GM19328 (cell line): ENCODE measurements at regions not wholly inside any gene's neighbourhood (a gene's known extent, or its start where the extent isn't known, plus 50 kb on each side); places are given as distances from the start of the nearest gene placed in this dataset.

Experiments
- ATAC-seq: cut with Tn5 transposase; IDR thresholded peaks from one replicate; pipeline ENCODE4 v1.9.1; 2021; ENCODE audit warnings: mild to moderate bottlenecking, moderate library complexity; ENCODE audit not compliant: unreplicated experiment

DNA sequence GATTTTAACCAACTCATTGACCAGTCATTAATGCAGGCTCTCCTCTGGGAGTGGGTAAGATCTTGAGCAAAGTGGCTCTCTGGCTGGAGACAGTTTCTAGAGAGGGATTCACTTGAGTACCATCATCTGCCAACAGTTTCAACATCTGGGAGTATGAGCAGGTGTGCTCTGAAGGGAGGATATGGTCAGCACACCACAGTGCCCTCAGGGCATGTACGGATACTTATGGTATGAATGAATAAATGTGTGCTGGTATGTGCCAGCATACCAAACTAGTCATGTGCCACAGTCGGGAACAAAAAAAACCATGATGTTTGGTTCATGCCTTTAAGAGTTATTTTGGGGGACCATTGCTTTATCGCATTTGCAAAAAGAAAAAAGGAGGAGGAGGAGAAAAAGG, 1197.5 kb upstream of the TENM4 start:
- ATAC-seq, result no peak

- ATAC-seq, result no peak
These were observed 1196.7 kb upstream of the TENM4 start for GRCh38 chr11:80637571-80637970.

GRCh38 chr11:80636999-80637398, 1196.2 kb upstream of the TENM4 start:
- no peak for ATAC-seq

GRCh38 chr11:80635178-80635577, 1194.3 kb upstream of the TENM4 start:
- ATAC-seq, result no peak

GRCh38 chr11:80632691-80633090, 1191.9 kb upstream of the TENM4 start:
- ATAC-seq, result no peak

GRCh38 chr11:80632156-80632555, 1191.3 kb upstream of the TENM4 start:
- no peak for ATAC-seq

DNA sequence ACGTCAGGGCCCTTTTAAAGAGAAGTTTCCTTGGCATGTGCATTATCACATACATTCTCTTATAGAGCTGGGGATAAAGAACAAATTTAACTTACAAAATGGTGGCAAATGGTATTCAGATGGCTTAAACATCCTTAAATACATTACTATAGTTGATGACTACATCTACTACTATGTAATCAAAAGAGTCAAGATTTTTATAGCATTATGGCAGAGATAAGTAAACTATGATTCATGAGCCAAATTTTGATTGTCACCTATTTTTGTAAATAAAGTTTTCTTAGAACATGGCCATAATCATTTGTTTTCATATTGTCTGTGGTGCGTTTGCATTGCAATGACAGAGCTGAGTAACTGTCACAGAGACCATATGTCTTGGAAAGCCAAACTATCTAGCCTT, 1188.6 kb upstream of the TENM4 start:
- no peak for ATAC-seq

- no peak for ATAC-seq
These were observed 1186.5 kb upstream of the TENM4 start for GRCh38 chr11:80627364-80627763.

DNA sequence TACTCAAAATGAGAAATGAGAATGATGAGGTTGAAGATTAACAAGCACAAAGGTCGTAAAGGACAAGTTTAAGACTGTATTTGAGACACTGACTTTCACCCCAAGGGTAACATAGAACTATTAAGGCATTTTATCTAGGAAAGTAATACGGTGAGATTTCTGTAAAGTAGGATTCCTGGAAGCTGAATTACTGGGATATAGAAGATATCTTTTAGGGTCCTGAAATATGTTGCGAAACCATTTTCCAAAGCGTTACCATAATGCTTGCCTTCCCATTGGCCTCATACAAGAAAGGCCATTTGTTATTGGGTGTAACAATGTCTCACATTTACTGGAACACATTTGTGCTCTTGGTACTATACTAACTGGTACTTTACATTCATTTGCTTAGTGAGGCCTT, 1185.9 kb upstream of the TENM4 start:
- no peak for ATAC-seq

DNA sequence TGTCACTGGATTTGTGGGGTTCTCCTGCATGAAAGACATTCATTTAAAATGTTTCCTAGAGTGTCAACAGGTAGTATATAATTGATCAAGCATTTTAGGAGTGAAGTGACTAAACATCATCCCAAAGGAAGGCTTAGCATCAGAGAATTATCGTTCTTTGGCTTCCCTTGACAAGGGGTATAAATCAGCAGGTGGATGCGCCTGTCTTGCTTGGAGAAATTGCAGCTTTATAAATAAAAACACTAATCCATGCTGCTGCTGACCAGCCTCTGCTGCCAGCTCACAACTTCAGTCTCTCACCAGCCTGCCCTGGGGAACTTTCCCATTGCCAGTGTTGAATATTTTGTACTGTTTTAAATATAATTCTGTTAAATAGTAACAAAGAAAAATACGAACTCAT, 1184.7 kb upstream of the TENM4 start:
- no peak for ATAC-seq

DNA sequence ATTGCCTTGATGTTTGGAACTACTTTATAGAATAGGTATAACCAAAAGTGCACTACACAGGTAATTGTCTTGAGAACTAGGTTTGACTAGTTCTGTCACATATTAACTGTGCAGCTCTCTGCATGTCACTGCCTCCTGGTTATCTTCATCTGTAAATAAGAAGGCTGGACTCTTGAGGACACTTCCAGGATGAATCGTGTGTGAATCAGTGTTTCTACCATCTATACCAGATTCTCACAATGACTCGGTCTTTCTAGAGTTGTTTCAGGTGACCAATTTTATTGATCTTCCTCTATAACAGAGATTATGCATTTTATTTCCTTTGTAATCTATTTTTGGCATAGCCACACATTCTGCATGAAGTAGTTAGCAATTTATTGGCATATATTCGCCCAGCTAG, 1181.0 kb upstream of the TENM4 start:
- no peak for ATAC-seq

GRCh38 chr11:80620867-80621266, 1180.0 kb upstream of the TENM4 start:
- no peak for ATAC-seq

- no peak for ATAC-seq
These were observed 1176.3 kb upstream of the TENM4 start for GRCh38 chr11:80617156-80617555.

DNA sequence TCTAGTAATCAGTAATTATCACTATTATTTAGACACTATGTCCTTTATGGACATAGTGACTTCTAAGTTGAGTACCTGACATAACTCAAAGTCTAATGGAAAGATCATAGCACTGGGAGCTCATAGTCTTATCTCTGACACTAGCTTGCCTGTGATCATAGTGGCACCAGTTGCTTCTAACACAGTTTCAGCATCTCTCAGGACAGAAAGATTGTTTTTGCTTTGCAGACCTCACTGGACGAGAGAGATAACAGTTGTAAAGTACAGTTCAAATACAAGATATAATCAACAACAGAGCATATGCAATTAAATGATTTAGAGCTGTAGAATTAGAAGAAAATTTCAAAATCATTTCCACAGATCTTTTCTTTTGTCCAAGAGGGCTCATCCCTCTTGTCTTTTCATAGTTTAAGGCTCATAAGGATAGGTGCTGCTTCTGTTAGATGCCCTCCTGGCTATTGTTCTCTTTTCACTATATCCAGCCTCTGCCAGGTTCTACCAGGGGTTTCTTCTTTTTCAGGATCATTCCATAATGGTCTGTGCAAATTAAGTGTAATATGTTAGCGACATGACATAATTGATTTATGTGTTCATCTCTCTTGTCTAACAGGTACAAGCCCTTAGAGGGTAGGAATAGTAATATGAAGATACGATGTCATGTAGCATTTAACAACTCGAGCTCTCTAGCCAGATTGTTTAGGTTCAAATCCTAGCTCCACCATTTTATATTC, 1175.4 kb upstream of the TENM4 start:
- ATAC-seq, result no peak

DNA sequence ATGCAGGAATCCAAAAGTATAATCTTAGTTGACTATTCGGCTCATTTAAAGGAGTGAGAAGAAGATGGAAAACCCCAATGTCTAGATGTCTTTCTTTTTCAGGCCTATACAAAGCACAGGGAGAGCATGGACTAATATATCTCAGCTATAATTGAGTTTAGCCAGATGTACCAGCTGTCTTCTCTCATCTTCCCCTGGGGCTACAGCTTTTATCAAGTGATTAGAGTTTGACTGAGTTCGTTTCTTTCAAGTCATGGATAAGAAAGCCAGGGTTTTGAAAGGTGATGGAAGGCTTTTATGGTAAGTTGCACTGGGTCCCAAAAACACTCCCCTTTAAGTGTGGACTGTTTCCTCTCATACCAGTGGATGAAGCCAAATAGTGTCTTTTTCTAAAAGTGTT, 1172.8 kb upstream of the TENM4 start:
- no peak for ATAC-seq

DNA sequence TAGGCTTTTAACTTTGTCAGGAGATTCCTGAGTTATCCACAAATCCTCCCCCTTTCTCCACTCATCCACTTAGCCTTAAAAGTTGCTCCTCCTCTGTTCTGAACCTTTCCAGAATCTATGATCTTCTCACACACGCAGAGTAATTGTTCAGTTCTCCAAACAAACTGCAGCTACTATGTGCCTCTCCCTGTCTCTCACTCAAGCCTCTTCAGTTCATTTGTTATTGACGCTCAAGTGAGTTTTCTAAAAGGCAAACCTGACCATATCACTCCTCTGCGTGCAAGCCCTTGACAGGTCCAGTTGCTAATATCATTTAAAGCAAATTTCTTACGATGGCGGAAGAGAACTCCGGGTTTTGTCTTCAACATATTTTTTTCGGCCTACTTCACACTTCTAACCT, 1169.7 kb upstream of the TENM4 start:
- no peak for ATAC-seq

DNA sequence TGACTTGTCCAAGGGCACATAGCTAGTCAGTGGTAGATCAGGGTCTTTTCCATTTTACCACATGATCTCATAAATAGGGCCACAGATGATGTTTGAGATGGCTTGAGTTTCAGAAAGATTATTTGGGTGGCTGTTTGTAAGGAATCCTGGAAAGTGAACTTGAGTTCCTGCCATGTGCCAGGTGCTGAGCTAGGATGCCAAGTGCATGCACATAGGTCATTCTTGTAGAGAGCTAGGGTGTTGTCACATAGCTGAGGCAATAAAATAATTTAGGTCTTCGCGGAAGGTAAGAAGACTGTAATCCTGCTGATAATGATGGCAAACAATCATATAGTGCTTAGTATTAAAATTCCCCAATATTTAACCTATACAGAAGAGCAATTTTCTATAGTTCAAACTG, 1162.6 kb upstream of the TENM4 start:
- no peak for ATAC-seq

DNA sequence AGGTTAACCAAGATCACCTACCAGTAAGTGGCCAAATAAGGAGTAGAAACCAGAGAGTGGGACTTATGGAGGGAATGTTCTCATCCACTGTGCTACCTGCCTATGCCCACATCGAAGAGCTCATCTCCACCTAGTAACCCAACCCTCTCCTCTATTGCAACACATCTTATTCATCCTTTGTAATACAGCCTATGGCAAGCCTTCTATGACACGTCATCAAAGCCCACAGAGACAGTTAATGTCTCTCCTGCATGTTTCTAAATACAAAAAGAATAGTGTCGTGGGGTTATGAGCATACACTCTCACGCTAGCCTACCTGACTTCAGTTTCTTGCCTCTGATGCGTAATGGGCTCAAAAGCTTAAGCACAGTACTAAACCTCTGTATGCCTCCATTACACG, 1158.1 kb upstream of the TENM4 start:
- ATAC-seq, result no peak

DNA sequence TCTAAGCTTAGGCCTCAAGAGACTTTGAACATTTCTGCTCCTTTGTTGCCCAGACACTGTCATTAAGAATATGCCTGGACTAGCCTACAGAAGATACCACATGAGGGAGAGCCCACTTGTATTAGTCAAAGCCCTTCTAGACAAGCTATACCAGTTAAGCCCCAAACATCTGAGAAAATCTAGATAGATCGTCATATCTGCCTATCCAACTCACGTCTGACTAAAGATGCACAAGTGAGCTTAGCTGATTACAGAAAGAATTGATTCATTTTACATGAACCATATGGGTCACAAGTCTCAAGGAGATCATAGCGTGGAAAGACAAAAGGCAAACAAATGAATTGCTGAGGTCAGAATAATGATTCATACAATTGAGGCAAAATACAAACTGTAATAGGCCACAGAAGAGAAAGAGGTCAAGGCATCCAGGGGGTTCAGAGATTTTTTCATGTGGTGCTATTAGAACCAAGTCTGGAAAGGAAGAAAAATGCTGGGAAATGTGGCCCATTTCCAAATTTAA, 1155.5 kb upstream of the TENM4 start:
- no peak for ATAC-seq

DNA sequence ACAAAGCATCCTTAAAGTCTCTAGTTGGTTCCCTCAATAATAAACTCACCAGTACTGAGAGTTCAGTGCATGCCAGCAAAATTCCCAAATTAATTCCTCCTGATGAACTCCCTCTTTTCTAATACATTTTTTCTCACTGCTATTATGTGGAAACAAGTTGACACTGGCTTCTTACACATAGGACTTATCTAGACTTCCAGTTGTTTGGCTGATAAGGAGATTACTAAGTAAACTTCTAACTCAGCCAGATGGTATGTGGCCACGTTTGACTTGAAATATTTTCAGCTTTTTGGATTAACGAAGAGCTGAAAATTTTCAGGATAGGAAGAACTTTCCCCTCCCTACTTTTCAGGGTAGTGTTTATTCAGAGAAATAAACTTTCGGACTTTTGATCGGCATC, 1154.2 kb upstream of the TENM4 start:
- no peak for ATAC-seq

DNA sequence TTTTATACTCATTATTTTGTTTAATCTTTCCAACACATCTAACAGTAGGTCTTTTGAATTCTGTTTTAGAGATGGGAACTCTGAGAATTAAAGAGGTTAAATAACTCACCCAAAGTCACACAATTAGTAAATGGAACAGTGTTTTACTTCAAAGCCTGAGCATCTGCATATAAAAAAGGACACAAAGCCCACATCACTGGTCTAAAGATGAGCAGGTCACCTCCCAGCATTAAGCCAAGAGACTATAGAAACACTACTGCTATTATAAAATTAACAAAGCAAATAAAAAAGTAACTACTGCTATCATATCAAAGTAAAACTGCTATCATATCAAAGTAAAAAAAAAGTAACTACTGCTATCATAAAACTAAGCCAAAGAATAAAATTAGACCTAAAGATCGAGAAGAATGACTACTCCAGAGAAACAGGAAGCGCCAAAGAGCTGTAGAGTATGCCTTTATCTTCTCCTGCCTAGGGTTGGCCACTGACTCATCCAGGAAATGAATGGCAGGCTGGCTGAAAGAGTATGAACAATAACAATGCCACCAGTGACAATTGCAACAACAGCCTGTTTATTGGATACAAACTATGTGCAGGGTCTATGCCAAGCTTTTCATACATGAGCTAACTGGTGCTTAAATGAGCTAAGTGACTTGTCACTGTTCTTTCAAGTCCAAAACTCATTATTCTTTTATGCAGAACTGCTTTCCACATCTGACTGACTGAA, 1153.0 kb upstream of the TENM4 start:
- no peak for ATAC-seq

- ATAC-seq, result no peak
These were observed 1151.7 kb upstream of the TENM4 start for GRCh38 chr11:80592546-80592945.
